ENCODE measurements at regions not wholly inside any gene's neighbourhood (a gene's known extent, or its start where the extent isn't known, plus 50 kb on each side); places are given as distances from the start of the nearest gene placed in this dataset.
"Not testable (repeated sequence)": the region's sequence is repeated elsewhere in the genome, so short reads cannot be mapped to it uniquely, and the experiment has no call there.

- in situ Hi-C loops (cut with MboI; ENCODE audit: low sequenced_read_pairs) = no loop called here
These were observed 321.3 kb upstream of the ARID1B start for GRCh38 chr6:156455847-156456246.

GRCh38 chr6:156454867-156455266 is 322.3 kb upstream of the ARID1B start:
- in situ Hi-C loops (cut with MboI; ENCODE audit: low sequenced_read_pairs) = no loop called here

- in situ Hi-C loops (cut with MboI; ENCODE audit: low sequenced_read_pairs) = no loop called here
These were observed 325.5 kb upstream of the ARID1B start for GRCh38 chr6:156451726-156452125.

- in situ Hi-C loops (cut with MboI; ENCODE audit: low sequenced_read_pairs) = no loop called here
These were observed 326.1 kb upstream of the ARID1B start for GRCh38 chr6:156451088-156451487.

GRCh38 chr6:156450421-156450820 is 326.8 kb upstream of the ARID1B start:
- in situ Hi-C loops (cut with MboI; ENCODE audit: low sequenced_read_pairs) = no loop called here

- in situ Hi-C loops (cut with MboI; ENCODE audit: low sequenced_read_pairs) = no loop called here
These were observed 327.6 kb upstream of the ARID1B start for GRCh38 chr6:156449569-156449968.

- in situ Hi-C loops (cut with MboI; ENCODE audit: low sequenced_read_pairs) = no loop called here
These were observed 328.1 kb upstream of the ARID1B start for GRCh38 chr6:156449128-156449527.

- in situ Hi-C loops (cut with MboI; ENCODE audit: low sequenced_read_pairs) = no loop called here
These were observed 328.6 kb upstream of the ARID1B start for GRCh38 chr6:156448579-156448978.

- in situ Hi-C loops (cut with MboI; ENCODE audit: low sequenced_read_pairs) = no loop called here
These were observed 336.5 kb upstream of the ARID1B start for GRCh38 chr6:156440688-156441087.

GRCh38 chr6:156438350-156438923 is 338.7 kb upstream of the ARID1B start:
- in situ Hi-C loops (cut with MboI; ENCODE audit: low sequenced_read_pairs) = no loop called here

- in situ Hi-C loops (cut with MboI; ENCODE audit: low sequenced_read_pairs) = no loop called here
These were observed 339.9 kb upstream of the ARID1B start for GRCh38 chr6:156437121-156437879.

GRCh38 chr6:156434795-156435190 is 342.4 kb upstream of the ARID1B start:
- in situ Hi-C loops (cut with MboI; ENCODE audit: low sequenced_read_pairs) = no loop called here

GRCh38 chr6:156434049-156434794 is 343.0 kb upstream of the ARID1B start:
- in situ Hi-C loops (cut with MboI; ENCODE audit: low sequenced_read_pairs) = no loop called here

- in situ Hi-C loops (cut with MboI; ENCODE audit: low sequenced_read_pairs) = no loop called here
These were observed 344.6 kb upstream of the ARID1B start for GRCh38 chr6:156432543-156432942.

GRCh38 chr6:156430386-156430785 is 346.8 kb upstream of the ARID1B start:
- in situ Hi-C loops (cut with MboI; ENCODE audit: low sequenced_read_pairs) = no loop called here

- in situ Hi-C loops (cut with MboI; ENCODE audit: low sequenced_read_pairs) = no loop called here
These were observed 349.8 kb upstream of the ARID1B start for GRCh38 chr6:156427345-156427744.

GRCh38 chr6:156425359-156426020 is 351.7 kb upstream of the ARID1B start:
- in situ Hi-C loops (cut with MboI; ENCODE audit: low sequenced_read_pairs) = no loop called here

- in situ Hi-C loops (cut with MboI; ENCODE audit: low sequenced_read_pairs) = no loop called here
These were observed 353.3 kb upstream of the ARID1B start for GRCh38 chr6:156423829-156424228.

GRCh38 chr6:156423075-156423474 is 354.1 kb upstream of the ARID1B start:
- in situ Hi-C loops (cut with MboI; ENCODE audit: low sequenced_read_pairs) = no loop called here

GRCh38 chr6:156421933-156422332 is 355.2 kb upstream of the ARID1B start:
- in situ Hi-C loops (cut with MboI; ENCODE audit: low sequenced_read_pairs) = no loop called here

GRCh38 chr6:156421301-156421700 is 355.9 kb upstream of the ARID1B start:
- in situ Hi-C loops (cut with MboI; ENCODE audit: low sequenced_read_pairs) = not testable (repeated sequence)
